ENCODE measurements at regions not wholly inside any gene's neighbourhood (a gene's known extent, or its start where the extent isn't known, plus 50 kb on each side); places are given as distances from the start of the nearest gene placed in this dataset.

DNA sequence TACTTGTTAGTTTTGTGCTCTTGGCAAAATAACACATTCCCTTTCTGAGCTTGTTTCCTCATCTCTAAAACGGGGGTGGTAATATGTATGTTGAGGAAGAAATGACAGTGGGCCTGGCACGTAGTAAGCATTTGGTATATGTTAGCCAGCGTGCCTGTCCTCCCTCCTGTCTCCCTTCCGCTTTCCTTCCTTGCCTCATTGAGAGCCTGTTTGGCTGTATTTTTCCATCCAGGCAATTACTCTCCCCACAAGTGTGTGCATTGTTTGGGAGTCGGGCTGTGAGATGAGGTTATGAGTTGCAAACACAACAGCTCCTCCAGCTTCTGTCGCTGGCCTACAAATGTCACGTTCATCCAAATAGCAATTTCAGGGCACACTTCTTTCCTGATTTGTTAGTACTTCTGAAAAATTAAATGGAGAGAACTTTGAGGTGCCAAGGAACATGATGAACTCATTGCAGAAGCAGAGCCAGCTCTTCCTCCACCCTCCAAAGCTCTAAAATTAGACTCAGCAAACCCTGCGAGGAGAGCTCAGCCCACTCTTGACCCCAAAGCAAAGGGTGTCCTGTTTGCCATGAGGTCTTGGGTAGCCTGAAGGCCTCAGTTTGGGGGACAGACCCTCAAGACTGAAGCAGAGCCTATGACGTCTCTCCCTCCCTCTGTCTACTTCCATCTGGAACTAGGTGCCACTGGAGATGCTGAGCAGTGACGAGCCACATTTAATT, 50.7 kb upstream of the TOX2 start:
- H3K27me3 Mint-ChIP-seq (ENCODE audit: low read depth), result no peaks in the 10 kb centered on the region; the same call in 1 of the 2 replicates
- H3K36me3 Mint-ChIP-seq, result no peaks in the 10 kb centered on the region
- ChIA-PET CTCF (no interaction called here), POLR2A (no interaction called here)
- H3K9me3 Mint-ChIP-seq, result no peaks in the 10 kb centered on the region
- H3K4me1 Mint-ChIP-seq, result peaks cover 6% of the 10 kb centered on the region
- DNase-seq (ENCODE audit: low spot score) (no peak), ATAC-seq (no peak)
- no peak overlapping the region for H3K4me3 Mint-ChIP-seq
- TF ChIP-seq, protein P1, sequence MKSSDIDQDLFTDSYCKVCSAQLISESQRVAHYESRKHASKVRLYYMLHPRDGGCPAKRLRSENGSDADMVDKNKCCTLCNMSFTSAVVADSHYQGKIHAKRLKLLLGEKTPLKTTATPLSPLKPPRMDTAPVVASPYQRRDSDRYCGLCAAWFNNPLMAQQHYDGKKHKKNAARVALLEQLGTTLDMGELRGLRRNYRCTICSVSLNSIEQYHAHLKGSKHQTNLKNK (CRISPR knock-in tag; IDR thresholded peaks at IDR 0.05), result no peak
- no peak for TF ChIP-seq CREM (CRISPR knock-in tag; IDR thresholded peaks at IDR 0.05)
- TF ChIP-seq SMAD3 (CRISPR knock-in tag; IDR thresholded peaks at IDR 0.05; ENCODE audit: borderline replicate concordance), result no peak
- no peak for TF ChIP-seq IRF2 (CRISPR knock-in tag; IDR thresholded peaks at IDR 0.05; ENCODE audit: borderline replicate concordance, low read depth)
- no peak for TF ChIP-seq ZBTB21 (CRISPR knock-in tag; IDR thresholded peaks at IDR 0.05; ENCODE audit: borderline replicate concordance)
- TF ChIP-seq STAT6 (CRISPR knock-in tag; conservative IDR thresholded peaks at IDR 0.05; ENCODE audit: low read depth), result no peak
- no peak for TF ChIP-seq TEAD4 (CRISPR knock-in tag; IDR thresholded peaks at IDR 0.05)
- TF ChIP-seq ERG (CRISPR knock-in tag; IDR thresholded peaks at IDR 0.05), result no peak
- TF ChIP-seq ZNF512 (CRISPR knock-in tag; IDR thresholded peaks at IDR 0.05; ENCODE audit: borderline replicate concordance), result no peak
- TF ChIP-seq SP1 (CRISPR knock-in tag; conservative IDR thresholded peaks at IDR 0.05), result no peak
- TF ChIP-seq, protein P2, sequence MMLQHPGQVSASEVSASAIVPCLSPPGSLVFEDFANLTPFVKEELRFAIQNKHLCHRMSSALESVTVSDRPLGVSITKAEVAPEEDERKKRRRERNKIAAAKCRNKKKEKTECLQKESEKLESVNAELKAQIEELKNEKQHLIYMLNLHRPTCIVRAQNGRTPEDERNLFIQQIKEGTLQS (CRISPR knock-in tag; conservative IDR thresholded peaks at IDR 0.05), result no peak
- no peak for TF ChIP-seq MXD4 (CRISPR knock-in tag; IDR thresholded peaks at IDR 0.05; ENCODE audit: borderline replicate concordance)
- no peak for TF ChIP-seq PREB (CRISPR knock-in tag; IDR thresholded peaks at IDR 0.05; ENCODE audit: borderline replicate concordance)
- TF ChIP-seq ZNF423 (CRISPR knock-in tag; IDR thresholded peaks at IDR 0.05), result no peak
- no peak for TF ChIP-seq GTF2I (CRISPR knock-in tag; conservative IDR thresholded peaks at IDR 0.05)
- H3K27ac Mint-ChIP-seq, result no peak overlapping the region

- Mint-ChIP-seq H3K4me3 (no peak overlapping the region), H3K27me3 (ENCODE audit: low read depth) (no peaks in the 10 kb centered on the region; the same call in 1 of the 2 replicates), H3K9me3 (no peaks in the 10 kb centered on the region), H3K4me1 (peaks cover 1% of the 10 kb centered on the region; the same call in 1 of the 2 replicates), H3K27ac (no peak overlapping the region), H3K36me3 (no peaks in the 10 kb centered on the region)
- CTCF ChIA-PET, result no interaction called here
- no peak for DNase-seq (ENCODE audit: low spot score)
- ATAC-seq, result no peak
- POLR2A ChIA-PET, result no interaction called here
- no peak for TF ChIP-seq ZSCAN18 (CRISPR knock-in tag; IDR thresholded peaks at IDR 0.05)
- TF ChIP-seq, protein P3, sequence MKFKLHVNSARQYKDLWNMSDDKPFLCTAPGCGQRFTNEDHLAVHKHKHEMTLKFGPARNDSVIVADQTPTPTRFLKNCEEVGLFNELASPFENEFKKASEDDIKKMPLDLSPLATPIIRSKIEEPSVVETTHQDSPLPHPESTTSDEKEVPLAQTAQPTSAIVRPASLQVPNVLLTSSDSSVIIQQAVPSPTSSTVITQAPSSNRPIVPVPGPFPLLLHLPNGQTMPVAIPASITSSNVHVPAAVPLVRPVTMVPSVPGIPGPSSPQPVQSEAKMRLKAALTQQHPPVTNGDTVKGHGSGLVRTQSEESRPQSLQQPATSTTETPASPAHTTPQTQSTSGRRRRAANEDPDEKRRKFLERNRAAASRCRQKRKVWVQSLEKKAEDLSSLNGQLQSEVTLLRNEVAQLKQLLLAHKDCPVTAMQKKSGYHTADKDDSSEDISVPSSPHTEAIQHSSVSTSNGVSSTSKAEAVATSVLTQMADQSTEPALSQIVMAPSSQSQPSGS (CRISPR knock-in tag; IDR thresholded peaks at IDR 0.05; ENCODE audit: borderline replicate concordance, low read depth), result no peak
- TF ChIP-seq HMGA2 (CRISPR knock-in tag; IDR thresholded peaks at IDR 0.05), result no peak
- TF ChIP-seq JAZF1 (CRISPR knock-in tag; IDR thresholded peaks at IDR 0.05), result no peak
- TF ChIP-seq, protein P4, sequence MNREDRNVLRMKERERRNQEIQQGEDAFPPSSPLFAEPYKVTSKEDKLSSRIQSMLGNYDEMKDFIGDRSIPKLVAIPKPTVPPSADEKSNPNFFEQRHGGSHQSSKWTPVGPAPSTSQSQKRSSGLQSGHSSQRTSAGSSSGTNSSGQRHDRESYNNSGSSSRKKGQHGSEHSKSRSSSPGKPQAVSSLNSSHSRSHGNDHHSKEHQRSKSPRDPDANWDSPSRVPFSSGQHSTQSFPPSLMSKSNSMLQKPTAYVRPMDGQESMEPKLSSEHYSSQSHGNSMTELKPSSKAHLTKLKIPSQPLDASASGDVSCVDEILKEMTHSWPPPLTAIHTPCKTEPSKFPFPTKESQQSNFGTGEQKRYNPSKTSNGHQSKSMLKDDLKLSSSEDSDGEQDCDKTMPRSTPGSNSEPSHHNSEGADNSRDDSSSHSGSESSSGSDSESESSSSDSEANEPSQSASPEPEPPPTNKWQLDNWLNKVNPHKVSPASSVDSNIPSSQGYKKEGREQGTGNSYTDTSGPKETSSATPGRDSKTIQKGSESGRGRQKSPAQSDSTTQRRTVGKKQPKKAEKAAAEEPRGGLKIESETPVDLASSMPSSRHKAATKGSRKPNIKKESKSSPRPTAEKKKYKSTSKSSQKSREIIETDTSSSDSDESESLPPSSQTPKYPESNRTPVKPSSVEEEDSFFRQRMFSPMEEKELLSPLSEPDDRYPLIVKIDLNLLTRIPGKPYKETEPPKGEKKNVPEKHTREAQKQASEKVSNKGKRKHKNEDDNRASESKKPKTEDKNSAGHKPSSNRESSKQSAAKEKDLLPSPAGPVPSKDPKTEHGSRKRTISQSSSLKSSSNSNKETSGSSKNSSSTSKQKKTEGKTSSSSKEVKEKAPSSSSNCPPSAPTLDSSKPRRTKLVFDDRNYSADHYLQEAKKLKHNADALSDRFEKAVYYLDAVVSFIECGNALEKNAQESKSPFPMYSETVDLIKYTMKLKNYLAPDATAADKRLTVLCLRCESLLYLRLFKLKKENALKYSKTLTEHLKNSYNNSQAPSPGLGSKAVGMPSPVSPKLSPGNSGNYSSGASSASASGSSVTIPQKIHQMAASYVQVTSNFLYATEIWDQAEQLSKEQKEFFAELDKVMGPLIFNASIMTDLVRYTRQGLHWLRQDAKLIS (CRISPR knock-in tag; IDR thresholded peaks at IDR 0.05; ENCODE audit: borderline replicate concordance), result no peak
Observed at GRCh38 chr20:43863330-43863729, 51.3 kb upstream of the TOX2 start.
